Lower lobe of right lung (tissue), 2 donors: ENCODE measurements at regions not wholly inside any gene's neighbourhood (a gene's known extent, or its start where the extent isn't known, plus 50 kb on each side); places are given as distances from the start of the nearest gene placed in this dataset.

Source experiments
- ATAC-seq, 2 donors: fragments of 200-7000 bp; cut with Tn5 transposase; one replicate each; pipeline ENCODE4 v1.9.1; 2020 to 2022; ENCODE audit warnings: mild to moderate bottlenecking in 2 of 2, moderate library complexity in 2 of 2
- DNase-seq: peaks from one replicate; pipeline ENCODE4 v3.0.0-alpha.2; 2020
- H3K27ac ChIP-seq: fragments of 200-600 bp; one replicate; pipeline ENCODE4 v1.8.0; 2022
- H3K27me3 ChIP-seq: fragments of 200-600 bp; one replicate; pipeline ENCODE4 v1.8.0; 2022; ENCODE audit warnings: low read depth
- H3K36me3 ChIP-seq: fragments of 200-600 bp; one replicate; pipeline ENCODE4 v1.8.0; 2022; ENCODE audit warnings: mild to moderate bottlenecking
- H3K4me1 ChIP-seq: fragments of 200-600 bp; one replicate; pipeline ENCODE4 v1.8.0; 2022
- H3K4me3 ChIP-seq: fragments of 200-600 bp; one replicate; pipeline ENCODE4 v1.8.0; 2022; ENCODE audit warnings: mild to moderate bottlenecking
- H3K9me3 ChIP-seq: fragments of 200-600 bp; one replicate; pipeline ENCODE4 v1.8.0; 2022
- CTCF ChIP-seq: fragments of 200-600 bp; IDR thresholded peaks from one replicate; pipeline ENCODE4 v1.8.0; 2022; ENCODE audit warnings: antibody characterized with exemption, mild to moderate bottlenecking
- intact Hi-C: fragments of 100-400 bp; cut with DNase I; formaldehyde crosslinking; loops from one replicate; pipeline ENCODE4 v1.11.0; 2022
- donor health status: DM: no; HTN: yes; CAD: no; lungs with severe emphysema.

DNA sequence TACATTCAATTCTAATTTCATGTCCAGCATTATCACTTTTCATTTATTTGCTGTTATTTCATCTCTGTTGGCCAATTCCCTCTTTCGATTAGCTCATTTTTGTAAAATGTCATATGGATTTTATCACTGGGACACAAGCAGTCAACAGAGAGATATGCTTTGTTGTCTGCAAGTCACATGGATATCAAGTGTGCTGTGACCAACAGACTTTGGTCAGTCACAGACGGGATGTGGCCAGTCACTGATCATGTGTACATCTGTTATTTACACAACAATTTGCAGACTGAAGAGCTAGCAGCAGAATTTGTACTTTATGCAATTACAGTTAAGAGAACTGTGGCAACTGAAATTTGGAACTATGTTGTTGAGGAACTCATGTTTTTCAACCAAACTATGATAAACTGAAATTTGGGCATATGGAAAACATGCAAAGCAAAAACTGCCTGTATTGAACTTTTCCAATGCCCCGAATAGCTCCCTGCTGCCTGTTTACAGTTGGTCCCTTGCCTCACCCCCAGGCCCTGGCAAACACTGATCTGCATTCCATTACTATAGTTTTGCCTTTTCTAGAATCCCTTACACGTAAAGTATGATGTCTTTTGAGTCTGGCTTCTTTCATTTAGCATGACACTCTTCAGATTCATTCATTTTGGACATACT lies 104.4 kb downstream of the RPL22L1 start:
- DNase-seq = no peak
- peaks cover 4% of the 10 kb centered on the region for H3K4me1 ChIP-seq
- intact Hi-C loops = no loop called here
- H3K4me3 ChIP-seq = no peak overlapping the region
- no peak for TF ChIP-seq CTCF
- no peaks in the 10 kb centered on the region for H3K9me3 ChIP-seq
- H3K36me3 ChIP-seq = no peaks in the 10 kb centered on the region
- H3K27ac ChIP-seq = no peak overlapping the region
- no peak for ATAC-seq
- no peaks in the 10 kb centered on the region for H3K27me3 ChIP-seq

DNA sequence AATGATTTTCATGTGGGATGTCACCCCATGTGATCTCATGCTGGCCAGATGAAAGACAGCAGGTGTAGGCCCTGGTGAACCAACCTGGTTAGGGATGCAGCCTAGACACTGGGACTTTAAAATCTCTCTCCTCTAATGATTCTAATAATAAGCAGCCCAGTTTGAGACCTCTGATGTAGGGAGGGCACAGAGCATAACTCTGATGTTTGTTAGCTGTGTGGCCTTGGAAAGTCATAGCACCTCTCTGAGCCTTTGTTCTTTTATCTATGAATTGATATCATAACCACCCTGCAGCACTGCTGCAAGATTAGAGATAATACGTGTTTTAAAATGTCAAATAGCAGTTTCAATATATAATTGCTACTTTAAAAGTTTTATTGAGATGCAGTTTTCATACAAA lies 106.0 kb downstream of the RPL22L1 start:
- Histone ChIP-seq H3K4me1 (peaks cover 4% of the 10 kb centered on the region), H3K9me3 (no peaks in the 10 kb centered on the region), H3K36me3 (no peaks in the 10 kb centered on the region), H3K4me3 (no peak overlapping the region), H3K27me3 (no peaks in the 10 kb centered on the region), H3K27ac (no peak overlapping the region)
- ATAC-seq = no peak
- no peak for TF ChIP-seq CTCF
- no peak for DNase-seq
- intact Hi-C loops = no loop called here

GRCh38 chr3:170762064-170762463 lies 107.9 kb downstream of the RPL22L1 start:
- Histone ChIP-seq H3K4me3 (no peak overlapping the region), H3K27me3 (no peaks in the 10 kb centered on the region), H3K27ac (no peak overlapping the region), H3K4me1 (peaks cover 4% of the 10 kb centered on the region), H3K9me3 (no peaks in the 10 kb centered on the region), H3K36me3 (no peaks in the 10 kb centered on the region)
- ATAC-seq (no peak), DNase-seq (no peak)
- TF ChIP-seq CTCF = no peak
- intact Hi-C loops = no loop called here

GRCh38 chr3:170761103-170761502 lies 108.9 kb downstream of the RPL22L1 start:
- no peak for ATAC-seq
- no peak for TF ChIP-seq CTCF

GRCh38 chr3:170760174-170760526 lies 109.8 kb downstream of the RPL22L1 start:
- no peaks in the 10 kb centered on the region for H3K4me1 ChIP-seq
- intact Hi-C loops = no loop called here
- DNase-seq = no peak
- no peak overlapping the region for H3K27ac ChIP-seq
- ATAC-seq = no peak
- no peaks in the 10 kb centered on the region for H3K27me3 ChIP-seq
- H3K36me3 ChIP-seq = no peaks in the 10 kb centered on the region
- TF ChIP-seq CTCF = no peak
- no peak overlapping the region for H3K4me3 ChIP-seq
- no peaks in the 10 kb centered on the region for H3K9me3 ChIP-seq

More at GRCh38 chr3:170761103-170761502, 108.9 kb downstream of the RPL22L1 start:
- no peaks in the 10 kb centered on the region for H3K9me3 ChIP-seq
- H3K36me3 ChIP-seq = no peaks in the 10 kb centered on the region
- intact Hi-C loops = no loop called here
- no peaks in the 10 kb centered on the region for H3K27me3 ChIP-seq
- H3K4me1 ChIP-seq = peaks cover 4% of the 10 kb centered on the region
- H3K4me3 ChIP-seq = no peak overlapping the region
- no peak overlapping the region for H3K27ac ChIP-seq
- DNase-seq = no peak
